Testis (tissue), 2 donors: ENCODE measurements at regions not wholly inside any gene's neighbourhood (a gene's known extent, or its start where the extent isn't known, plus 50 kb on each side); places are given as distances from the start of the nearest gene placed in this dataset.

ENCODE experiments used
- CTCF ChIP-seq, 3 experiments: fragments of 450-650 bp in 2 of 3; fragments of 200-600 bp in 1 of 3; sonication (generic) in 1 of 3; IDR thresholded peaks; one replicate each; pipeline ENCODE4 v1.5.1; 2016 to 2019; ENCODE audit warnings: antibody characterized with exemption in 3 of 3, mild to moderate bottlenecking in 2 of 3, moderate library complexity in 1 of 3
- POLR2A ChIP-seq: fragments of 450-650 bp; IDR thresholded peaks from one replicate; pipeline ENCODE4 v1.6.1; 2017; ENCODE audit warnings: antibody characterized with exemption, mild to moderate bottlenecking, moderate library complexity

GRCh38 chr2:64905338-64906024, 83.7 kb upstream of the SLC1A4 start:
- no peak for TF ChIP-seq POLR2A
- TF ChIP-seq CTCF (IDR thresholded peaks at IDR 0.05): no peak
